K562 (cell line): ENCODE measurements at regions not wholly inside any gene's neighbourhood (a gene's known extent, or its start where the extent isn't known, plus 50 kb on each side); places are given as distances from the start of the nearest gene placed in this dataset.

ENCODE experiments used
- ATAC-seq: fragments of 200-7000 bp; cut with Tn5 transposase; 3 replicates; pipeline ENCODE4 v1.9.1; 2020; ENCODE audit warnings: moderate library complexity
- BruUV-seq: library from RNA; stranded (reverse); fragments of 400-500 nt; replicated peaks from 2 replicates; lab custom pipeline; 2021; lab: Mats Ljungman, UMichigan
- CTCF ChIA-PET: fragments of 300-600 bp; formaldehyde crosslinking; extraction: SDS; loops from one replicate; lab custom pipeline; 2021; ENCODE audit warnings: low intra/inter-chr PET ratio; lab: Yijun Ruan, JAX
- POLR2A ChIA-PET: fragments of 300-600, 350-650 bp; sonication (Branson Sonifier 250); formaldehyde crosslinking; extraction: SDS; loops from one replicate; lab custom pipeline; 2021; ENCODE audit warnings: antibody characterized with exemption, inconsistent platforms; lab: Yijun Ruan, JAX
- DNase-seq, 4 experiments: peaks; one replicate each; pipeline versions ENCODE4 v3.0.0 to v3.0.0-alpha.2; 2011 to 2018; ENCODE audit warnings: low spot score in 3 of 4, mixed read lengths in 3 of 4; ENCODE audit errors: extremely low read depth in 1 of 4
- FAIRE-seq: peaks from 2 replicates; lab custom pipeline; 2011; peaks lifted over from hg19 to GRCh38; lab: Jason Lieb, UNC
- H2AFZ ChIP-seq: 2 replicates; pipeline ENCODE4 v1.6.0; 2011; ENCODE audit warnings: low read depth, low read length, control low read depth, inconsistent platforms
- H3K27ac ChIP-seq: fragments of 200-600 bp; 3 replicates; pipeline ENCODE4 v1.8.0; 2011; ENCODE audit warnings: low read depth, mild to moderate bottlenecking, control low read depth, inconsistent platforms, low read length, moderate library complexity, mixed read lengths; ENCODE audit errors: extremely low read depth
- H3K27me3 ChIP-seq, 2 experiments: fragments of 300-600 bp in 1 of 2; 2 replicates in 1 of 2; 3 replicates in 1 of 2; pipeline versions ENCODE4 v1.6.0 to v1.8.0; 2011; ENCODE audit warnings: inconsistent platforms in 2 of 2, low read length in 2 of 2, mild to moderate bottlenecking in 1 of 2, mixed read lengths in 1 of 2, moderate library complexity in 1 of 2; ENCODE audit not compliant: control insufficient read depth in 2 of 2, insufficient read depth in 2 of 2
- H3K36me3 ChIP-seq: fragments of 300-600 bp; 3 replicates; pipeline ENCODE4 v1.8.0; 2011; ENCODE audit warnings: mild to moderate bottlenecking, low read length, inconsistent platforms; ENCODE audit not compliant: control insufficient read depth, insufficient read depth
- H3K4me1 ChIP-seq, 2 experiments: fragments of 200-600 bp in 1 of 2; replicated peaks in 1 of 2; 2 replicates in 1 of 2; 3 replicates in 1 of 2; pipeline versions ENCODE4 v1.5.1 to v1.8.0; 2011; ENCODE audit warnings: inconsistent platforms in 2 of 2, low read length in 2 of 2, mild to moderate bottlenecking in 1 of 2, mixed read lengths in 1 of 2, moderate library complexity in 1 of 2; ENCODE audit not compliant: control insufficient read depth in 2 of 2, insufficient read depth in 2 of 2
- H3K4me2 ChIP-seq: 2 replicates; pipeline ENCODE4 v1.6.1; 2011; ENCODE audit warnings: low read length, control low read depth, inconsistent platforms, mixed read lengths; ENCODE audit not compliant: insufficient read depth
- H3K4me3 ChIP-seq: fragments of 200-600 bp; sonication (generic), shearing (Covaris generic); 2 replicates; pipeline ENCODE4 v1.5.1; 2016; ENCODE audit warnings: control low read depth, inconsistent platforms
- H3K79me2 ChIP-seq: fragments of 200-600 bp; 3 replicates; pipeline ENCODE4 v1.8.0; 2011; ENCODE audit warnings: low read length, inconsistent platforms; ENCODE audit not compliant: control insufficient read depth, insufficient read depth
- H3K9ac ChIP-seq, 2 experiments: 2 replicates each; pipeline versions ENCODE4 v1.6.0 to v1.6.1; 2011; ENCODE audit warnings: low read depth in 2 of 2, low read length in 2 of 2, control low read depth in 1 of 2, inconsistent platforms in 1 of 2, mild to moderate bottlenecking in 1 of 2, mixed read lengths in 1 of 2; ENCODE audit not compliant: insufficient read depth in 1 of 2
- H3K9me1 ChIP-seq: one replicate; pipeline ENCODE4 v1.6.0; 2011; ENCODE audit warnings: inconsistent platforms, mild to moderate bottlenecking, low read length, moderate library complexity; ENCODE audit not compliant: control insufficient read depth, insufficient read depth
- H3K9me3 ChIP-seq: replicated peaks from 2 replicates; pipeline ENCODE4 v1.5.1; 2011; ENCODE audit warnings: low read depth, low read length, inconsistent platforms; ENCODE audit not compliant: control insufficient read depth, insufficient read depth
- H4K20me1 ChIP-seq: replicated peaks from 2 replicates; pipeline ENCODE4 v1.6.1; 2011; ENCODE audit warnings: low read length, inconsistent platforms, mixed read lengths; ENCODE audit not compliant: control insufficient read depth, insufficient read depth
- BRD4 ChIP-seq: fragments of 200-600 bp; sonication (generic); IDR thresholded peaks from 2 replicates; pipeline ENCODE4 v1.6.1; 2017; ENCODE audit warnings: inconsistent platforms
- DIDO1 ChIP-seq: fragments of 450-650 bp; IDR thresholded peaks from 2 replicates; pipeline ENCODE4 v1.6.1; 2016; ENCODE audit warnings: low read depth, missing biosample characterization, missing genetic modification characterization
- MTA1 ChIP-seq: fragments of 450-650 bp; IDR thresholded peaks from 2 replicates; pipeline ENCODE4 v1.6.1; 2017; ENCODE audit warnings: borderline replicate concordance
- NFRKB ChIP-seq: fragments of 450-650 bp; IDR thresholded peaks from 2 replicates; pipeline ENCODE4 v1.6.1; 2016; ENCODE audit warnings: low read depth
- PHF8 ChIP-seq: fragments of 200-600 bp; sonication (generic); IDR thresholded peaks from 2 replicates; pipeline ENCODE4 v1.6.1; 2012; ENCODE audit warnings: mixed run types, mild to moderate bottlenecking, inconsistent platforms, low read length, moderate library complexity, borderline replicate concordance
- PURB ChIP-seq: sonication (generic); formaldehyde crosslinking; IDR thresholded peaks from 2 replicates; pipeline ENCODE4 v1.9.0; 2021; ENCODE audit warnings: low read depth, mild to moderate bottlenecking, missing genetic modification reagents
- RBM17 ChIP-seq: fragments of 200-400 bp; formaldehyde crosslinking; IDR thresholded peaks from 2 replicates; pipeline ENCODE4 v1.6.1; 2017; ENCODE audit warnings: low read depth, mild to moderate bottlenecking, low read length, borderline replicate concordance
- WHSC1 ChIP-seq: IDR thresholded peaks from one replicate; pipeline ENCODE4 v1.6.1; 2012; ENCODE audit warnings: low read length, control low read depth, inconsistent platforms
- ZBTB40 ChIP-seq, 2 experiments: fragments of 450-650 bp in 1 of 2; sonication (generic) in 1 of 2; formaldehyde crosslinking in 1 of 2; IDR thresholded peaks; 2 replicates each; pipeline versions ENCODE4 v1.7.1 to v1.9.0; 2016 to 2022; ENCODE audit warnings: inconsistent platforms in 1 of 2, mild to moderate bottlenecking in 1 of 2, missing genetic modification reagents in 1 of 2
- in situ Hi-C: fragments of 300-500 bp; cut with MboI; formaldehyde crosslinking; loops from 4 replicates; pipeline ENCODE4 v1.15.0; 2018; ENCODE audit warnings: inconsistent platforms, mixed read lengths
- intact Hi-C: fragments of 100-400 bp; cut with micrococcal nuclease; formaldehyde crosslinking; loops from 2 replicates; pipeline ENCODE4 v1.14.2; 2022
- TF ChIP-seq, protein P1 (sequence below): fragments of 450-650 bp; IDR thresholded peaks from 2 replicates; pipeline ENCODE4 v1.7.0; 2016; ENCODE audit warnings: borderline replicate concordance
- TF ChIP-seq, protein P2 (sequence below): sonication (generic); formaldehyde crosslinking; IDR thresholded peaks from 2 replicates; pipeline ENCODE4 v1.8.0; 2022; ENCODE audit warnings: mild to moderate bottlenecking, missing genetic modification reagents

DNA sequence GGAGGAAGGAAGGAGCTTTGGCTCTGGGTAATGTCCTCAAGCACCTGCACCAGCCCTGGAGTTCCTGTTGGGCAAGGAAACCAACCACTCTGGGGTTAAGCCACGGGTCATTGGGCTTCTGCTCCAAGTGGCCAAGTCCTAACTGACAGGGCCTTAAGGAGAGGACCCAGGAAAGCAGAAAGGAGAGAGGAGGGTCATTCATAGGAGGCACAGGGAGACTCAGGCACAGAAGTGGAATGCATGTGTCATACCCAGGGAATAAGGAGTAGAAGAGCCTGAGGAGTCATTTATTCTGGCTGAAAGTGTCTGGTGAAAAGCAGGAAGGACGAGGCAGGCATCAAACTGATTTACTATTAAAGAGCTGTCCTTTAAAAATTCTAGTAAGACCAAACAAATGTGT is 129.2 kb downstream of the DMRT2 start (continued):
- TF ChIP-seq PHF8 = no peak
- TF ChIP-seq NFRKB = no peak

DNA sequence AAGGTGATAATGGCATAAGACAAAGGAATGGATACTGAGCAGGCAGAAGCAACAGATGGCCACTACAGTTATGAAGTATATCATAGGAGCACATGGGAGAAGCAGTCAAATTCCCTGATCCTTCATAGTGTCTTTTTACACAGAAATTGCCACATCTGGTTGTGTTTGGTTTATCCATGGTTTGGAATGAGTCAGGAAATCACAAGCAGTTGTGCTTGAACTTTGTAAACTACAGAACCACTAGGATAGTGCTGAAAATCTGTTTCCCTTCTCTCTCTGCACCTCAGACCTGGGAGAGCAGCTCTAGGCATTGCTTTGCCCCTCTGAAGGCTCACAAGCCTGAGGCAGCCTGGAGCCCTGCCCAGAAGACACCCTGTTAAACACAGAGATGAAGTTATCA is 134.0 kb downstream of the DMRT2 start:
- Histone ChIP-seq H4K20me1 (no peaks in the 10 kb centered on the region), H3K4me2 (no peak overlapping the region), H3K9me3 (no peaks in the 10 kb centered on the region), H3K36me3 (no peaks in the 10 kb centered on the region), H3K4me3 (no peak overlapping the region), H3K27me3 (no peaks in the 10 kb centered on the region), H3K27ac (no peak overlapping the region), H3K9ac (no peak overlapping the region), H3K9me1 (no peaks in the 10 kb centered on the region), H3K79me2 (no peaks in the 10 kb centered on the region), H3K4me1 (no peaks in the 10 kb centered on the region), H2AFZ (no peak overlapping the region)
- in situ Hi-C loops = no loop called here
- ChIA-PET POLR2A (no interaction called here), CTCF (no interaction called here)
- DNase-seq (no peak), FAIRE-seq (no peak), ATAC-seq (no peak)
- BruUV-seq = no TSS peak
- intact Hi-C loops = no loop called here
- TF ChIP-seq, protein P1, sequence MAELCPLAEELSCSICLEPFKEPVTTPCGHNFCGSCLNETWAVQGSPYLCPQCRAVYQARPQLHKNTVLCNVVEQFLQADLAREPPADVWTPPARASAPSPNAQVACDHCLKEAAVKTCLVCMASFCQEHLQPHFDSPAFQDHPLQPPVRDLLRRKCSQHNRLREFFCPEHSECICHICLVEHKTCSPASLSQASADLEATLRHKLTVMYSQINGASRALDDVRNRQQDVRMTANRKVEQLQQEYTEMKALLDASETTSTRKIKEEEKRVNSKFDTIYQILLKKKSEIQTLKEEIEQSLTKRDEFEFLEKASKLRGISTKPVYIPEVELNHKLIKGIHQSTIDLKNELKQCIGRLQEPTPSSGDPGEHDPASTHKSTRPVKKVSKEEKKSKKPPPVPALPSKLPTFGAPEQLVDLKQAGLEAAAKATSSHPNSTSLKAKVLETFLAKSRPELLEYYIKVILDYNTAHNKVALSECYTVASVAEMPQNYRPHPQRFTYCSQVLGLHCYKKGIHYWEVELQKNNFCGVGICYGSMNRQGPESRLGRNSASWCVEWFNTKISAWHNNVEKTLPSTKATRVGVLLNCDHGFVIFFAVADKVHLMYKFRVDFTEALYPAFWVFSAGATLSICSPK = no peak
- TF ChIP-seq BRD4 = no peak
- no peak for TF ChIP-seq MTA1
- TF ChIP-seq, protein P2, sequence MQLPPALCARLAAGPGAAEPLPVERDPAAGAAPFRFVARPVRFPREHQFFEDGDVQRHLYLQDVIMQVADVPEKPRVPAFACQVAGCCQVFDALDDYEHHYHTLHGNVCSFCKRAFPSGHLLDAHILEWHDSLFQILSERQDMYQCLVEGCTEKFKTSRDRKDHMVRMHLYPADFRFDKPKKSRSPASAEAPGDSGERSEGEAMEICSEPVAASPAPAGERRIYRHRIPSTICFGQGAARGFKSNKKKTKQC = no peak
- no peak for TF ChIP-seq RBM17
- no peak for TF ChIP-seq ZBTB40 (IDR thresholded peaks at IDR 0.05)
- TF ChIP-seq ZBTB40 (CRISPR knock-in tag; IDR thresholded peaks at IDR 0.05) = no peak
- TF ChIP-seq WHSC1 = no peak
- no peak for TF ChIP-seq PURB
- no peak for TF ChIP-seq DIDO1 (tag)
